HepG2 (cell line): ENCODE measurements at regions not wholly inside any gene's neighbourhood (a gene's known extent, or its start where the extent isn't known, plus 50 kb on each side); places are given as distances from the start of the nearest gene placed in this dataset.

ENCODE experiments used
- ATAC-seq: fragments of 200-7000 bp; cut with Tn5 transposase; 3 replicates; pipeline ENCODE4 v1.9.1; 2020; ENCODE audit warnings: mild to moderate bottlenecking, moderate library complexity
- BruUV-seq: library from RNA; stranded (reverse); fragments of 400-500 nt; replicated peaks from 2 replicates; lab custom pipeline; 2021; lab: Mats Ljungman, UMichigan
- CTCF ChIA-PET: fragments of 300-600 bp; formaldehyde crosslinking; extraction: SDS; loops from one replicate; lab custom pipeline; 2021; ENCODE audit warnings: low total read pairs, inconsistent platforms, low intra/inter-chr PET ratio; lab: Yijun Ruan, JAX
- POLR2A ChIA-PET: fragments of 350-600 bp; sonication (Branson Sonifier 250); formaldehyde crosslinking; loops from one replicate; lab custom pipeline; 2020; ENCODE audit warnings: antibody characterized with exemption, inconsistent platforms; lab: Yijun Ruan, JAX
- DNase-seq: peaks from one replicate; pipeline ENCODE4 v3.0.0-alpha.2; 2015; ENCODE audit warnings: low spot score
- FAIRE-seq: peaks from 3 replicates; lab custom pipeline; 2011; peaks lifted over from hg19 to GRCh38; lab: Jason Lieb, UNC
- H2AFZ ChIP-seq: one replicate; pipeline ENCODE4 v1.6.1; 2011; ENCODE audit warnings: low read length, inconsistent platforms
- H3K27ac ChIP-seq: fragments of 300-600 bp; 3 replicates; pipeline ENCODE4 v1.8.0; 2011; ENCODE audit warnings: mixed run types, mild to moderate bottlenecking, mixed read lengths, low read length, inconsistent platforms; ENCODE audit not compliant: insufficient read depth; ENCODE audit errors: extremely low read length
- H3K27me3 ChIP-seq, 2 experiments: fragments of 200-600 bp in 1 of 2; 2 replicates in 1 of 2; 3 replicates in 1 of 2; pipeline versions ENCODE4 v1.6.0 to v1.8.0; 2011; ENCODE audit warnings: low read length in 2 of 2, mild to moderate bottlenecking in 2 of 2, moderate library complexity in 2 of 2, inconsistent platforms in 1 of 2; ENCODE audit not compliant: insufficient read depth in 2 of 2, control insufficient read depth in 1 of 2
- H3K36me3 ChIP-seq, 2 experiments: fragments of 200-600 bp in 1 of 2; replicated peaks in 1 of 2; 2 replicates in 1 of 2; 3 replicates in 1 of 2; pipeline versions ENCODE4 v1.5.1 to v1.8.0; 2011; ENCODE audit warnings: low read length in 2 of 2, inconsistent platforms in 1 of 2; ENCODE audit not compliant: insufficient read depth in 2 of 2, control insufficient read depth in 1 of 2
- H3K4me1 ChIP-seq: 2 replicates; pipeline ENCODE4 v1.5.1; 2012; ENCODE audit warnings: low read length, inconsistent platforms; ENCODE audit not compliant: insufficient read depth
- H3K4me2 ChIP-seq: 2 replicates; pipeline ENCODE4 v1.6.0; 2011; ENCODE audit warnings: low read depth, low read length, inconsistent platforms
- H3K4me3 ChIP-seq, 3 experiments: fragments of 200-600 bp in 1 of 3; sonication (generic), shearing (Covaris generic) in 1 of 3; replicated peaks in 1 of 3; 2 replicates each; pipeline ENCODE4 v1.5.1; 2011 to 2016; ENCODE audit warnings: low read length in 3 of 3, inconsistent platforms in 2 of 3, low read depth in 2 of 3, mild to moderate bottlenecking in 2 of 3, control low read depth in 1 of 3, mixed read lengths in 1 of 3; ENCODE audit not compliant: insufficient read depth in 1 of 3
- H3K79me2 ChIP-seq: one replicate; pipeline ENCODE4 v1.6.1; 2011; ENCODE audit warnings: low read length, inconsistent platforms; ENCODE audit not compliant: insufficient read depth
- H3K9ac ChIP-seq: 2 replicates; pipeline ENCODE4 v1.6.0; 2011; ENCODE audit warnings: mild to moderate bottlenecking, low read depth, low read length, inconsistent platforms; ENCODE audit not compliant: insufficient read depth
- H3K9me3 ChIP-seq: 2 replicates; pipeline ENCODE4 v1.5.1; 2012; ENCODE audit warnings: mild to moderate bottlenecking, low read length
- H4K20me1 ChIP-seq: 2 replicates; pipeline ENCODE4 v1.6.0; 2011; ENCODE audit warnings: inconsistent platforms, mild to moderate bottlenecking, low read length, moderate library complexity; ENCODE audit not compliant: insufficient read depth
- BCL6 ChIP-seq: IDR thresholded peaks from 2 replicates; pipeline ENCODE4 v1.6.1; 2016; ENCODE audit warnings: missing genetic modification reagents, missing compliant biosample characterization
- KDM1A ChIP-seq: IDR thresholded peaks from 2 replicates; pipeline ENCODE4 v1.6.1; 2016; ENCODE audit warnings: missing compliant biosample characterization
- SCMH1 ChIP-seq: sonication (generic); formaldehyde crosslinking; IDR thresholded peaks from 2 replicates; pipeline ENCODE4 v1.9.0; 2021; ENCODE audit warnings: missing genetic modification reagents, mild to moderate bottlenecking, borderline replicate concordance
- SOX13 ChIP-seq, 3 experiments: fragments of 450-650 bp in 1 of 3; sonication (generic) in 1 of 3; formaldehyde crosslinking in 1 of 3; IDR thresholded peaks in 2 of 3; conservative IDR thresholded peaks in 1 of 3; 2 replicates each; pipeline versions ENCODE4 v1.5.0 to v1.6.1; 2016 to 2020; ENCODE audit warnings: antibody characterized with exemption in 1 of 3, mild to moderate bottlenecking in 1 of 3, missing compliant biosample characterization in 1 of 3, missing genetic modification reagents in 1 of 3, moderate library complexity in 1 of 3
- THAP7 ChIP-seq: sonication (generic); formaldehyde crosslinking; IDR thresholded peaks from 2 replicates; pipeline ENCODE4 v1.8.1; 2023; ENCODE audit warnings: mild to moderate bottlenecking, missing genetic modification reagents
- THRA ChIP-seq: sonication (generic); formaldehyde crosslinking; IDR thresholded peaks from 2 replicates; pipeline ENCODE4 v1.4.0; 2020; ENCODE audit warnings: missing genetic modification reagents, borderline replicate concordance
- ZBTB1 ChIP-seq: sonication (generic); formaldehyde crosslinking; IDR thresholded peaks from 2 replicates; pipeline ENCODE4 v1.4.0; 2020; ENCODE audit warnings: missing genetic modification reagents, borderline replicate concordance
- ZFP37 ChIP-seq: sonication (generic); formaldehyde crosslinking; IDR thresholded peaks from 2 replicates; pipeline ENCODE4 v1.4.0; 2020; ENCODE audit warnings: missing genetic modification reagents, borderline replicate concordance
- ZNF263 ChIP-seq: sonication (generic); formaldehyde crosslinking; IDR thresholded peaks from 2 replicates; pipeline ENCODE4 v1.4.0; 2020; ENCODE audit warnings: missing genetic modification reagents
- ZNF275 ChIP-seq: sonication (generic); formaldehyde crosslinking; IDR thresholded peaks from 2 replicates; pipeline ENCODE4 v1.8.0; 2022; ENCODE audit warnings: missing genetic modification reagents, mild to moderate bottlenecking, inconsistent platforms, borderline replicate concordance
- ZNF546 ChIP-seq: sonication (generic); formaldehyde crosslinking; conservative IDR thresholded peaks from 2 replicates; pipeline ENCODE4 v1.8.1; 2023; ENCODE audit warnings: mild to moderate bottlenecking, missing genetic modification reagents
- ZNF576 ChIP-seq: sonication (generic); formaldehyde crosslinking; IDR thresholded peaks from 2 replicates; pipeline ENCODE4 v1.4.0; 2020; ENCODE audit warnings: mild to moderate bottlenecking, missing genetic modification reagents
- ZNF629 ChIP-seq: sonication (generic); formaldehyde crosslinking; conservative IDR thresholded peaks from 2 replicates; pipeline ENCODE4 v1.5.0; 2020; ENCODE audit warnings: missing genetic modification reagents
- ZNF770 ChIP-seq: sonication (generic); formaldehyde crosslinking; IDR thresholded peaks from 2 replicates; pipeline ENCODE4 v1.5.0; 2020; ENCODE audit warnings: mild to moderate bottlenecking, missing genetic modification reagents
- ZUFSP ChIP-seq: sonication (generic); formaldehyde crosslinking; IDR thresholded peaks from 2 replicates; pipeline ENCODE4 v1.9.0; 2021; ENCODE audit warnings: missing genetic modification reagents, mild to moderate bottlenecking, borderline replicate concordance
- WGBS: methylation state at CpG from one replicate; pipeline ENCODE4 v1.1.6; 2017; ENCODE audit warnings: low lambda C conversion rate; 5-methylcytosine and 5-hydroxymethylcytosine counted together
- in situ Hi-C: cut with HindIII; loops from 2 replicates; pipeline ENCODE4 v1.10.0; 2017; ENCODE audit warnings: low pct_unique_long_range_greater_than_20kb; ENCODE audit not compliant: extremely low pct_ligation_motif_present
- intact Hi-C: fragments of 100-400 bp; cut with micrococcal nuclease; formaldehyde crosslinking; loops from one replicate; pipeline ENCODE4 v1.10.0; 2022; ENCODE audit not compliant: unreplicated experiment

- H3K27ac ChIP-seq = no peak overlapping the region
- in situ Hi-C loops (no loop called here), intact Hi-C loops (no loop called here)
- no peak for FAIRE-seq
- no peaks in the 10 kb centered on the region for H3K79me2 ChIP-seq
- peaks cover 7 to 20% of the 10 kb centered on the region in 2 experiments; a peak in 4 of 5 replicates for H3K36me3 ChIP-seq
- no peak overlapping the region for H3K4me2 ChIP-seq
- no peaks in the 10 kb centered on the region for H4K20me1 ChIP-seq
- no peak for ATAC-seq
- 93% methylated on average over 5 of the region's 5 CpGs for WGBS
- H3K9me3 ChIP-seq = no peaks in the 10 kb centered on the region
- no peak overlapping the region for H3K9ac ChIP-seq
- BruUV-seq = no TSS peak
- H3K4me3 ChIP-seq = no peak overlapping the region
- POLR2A ChIA-PET = interaction anchor here (1.5 kb wide), 1 partner anchor 48 kb away, joined by 5 read pairs; no protein-coding TSS in a partner anchor
- no peaks in the 10 kb centered on the region for H3K27me3 ChIP-seq
- H2AFZ ChIP-seq = no peak overlapping the region
- no peak for DNase-seq
- CTCF ChIA-PET = no interaction called here
- peaks cover 37% of the 10 kb centered on the region for H3K4me1 ChIP-seq
- no peak for TF ChIP-seq ZNF629 (CRISPR knock-in tag)
- no peak for TF ChIP-seq ZBTB1 (CRISPR knock-in tag)
- TF ChIP-seq ZNF576 (CRISPR knock-in tag) = no peak
- TF ChIP-seq ZFP37 (CRISPR knock-in tag) = no peak
- TF ChIP-seq ZNF770 (CRISPR knock-in tag) = peak; percentile 47; the same call in 1 of the 2 replicates
- TF ChIP-seq SCMH1 (CRISPR knock-in tag) = no peak
- TF ChIP-seq THRA (CRISPR knock-in tag) = no peak
- TF ChIP-seq SOX13 (IDR thresholded peaks at IDR 0.05) = no peak
- no peak for TF ChIP-seq SOX13 (CRISPR knock-in tag; conservative IDR thresholded peaks at IDR 0.05 in 1 of 2, IDR thresholded peaks at IDR 0.05 in 1 of 2)
- no peak for TF ChIP-seq ZNF275 (CRISPR knock-in tag)
- TF ChIP-seq THAP7 (CRISPR knock-in tag) = no peak
- TF ChIP-seq ZNF546 (CRISPR knock-in tag) = no peak
- peak; percentile 64 for TF ChIP-seq ZNF263
- no peak for TF ChIP-seq BCL6 (CRISPR knock-in tag)
- no peak for TF ChIP-seq KDM1A (CRISPR knock-in tag)
- TF ChIP-seq ZUFSP (CRISPR knock-in tag) = no peak
Observed at GRCh38 chr7:66542049-66542448, 86.6 kb upstream of the KCTD7 start.
